ENCODE measurements at regions not wholly inside any gene's neighbourhood (a gene's known extent, or its start where the extent isn't known, plus 50 kb on each side); places are given as distances from the start of the nearest gene placed in this dataset.

DNA sequence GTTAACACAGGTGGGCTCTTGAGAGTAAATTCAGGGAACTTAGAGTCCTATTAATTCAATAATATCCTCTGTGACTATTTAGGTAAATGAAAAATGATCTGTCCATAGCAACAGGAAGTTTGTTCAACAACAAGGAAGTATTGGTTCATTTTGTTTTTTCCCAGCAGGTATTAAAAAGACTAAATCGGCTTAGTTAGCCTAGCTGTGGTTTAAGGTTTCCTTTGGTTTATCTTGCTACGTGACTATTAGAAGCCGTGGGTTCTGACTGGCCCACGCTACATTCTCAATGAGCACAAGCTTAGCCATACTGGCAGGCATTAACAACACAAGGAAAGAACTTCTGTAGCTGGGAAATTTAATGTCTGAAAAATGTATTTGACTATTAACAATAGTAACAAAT is 168.8 kb upstream of the HS3ST1 start:
- no peak for TF ChIP-seq CTCF (IDR thresholded peaks at IDR 0.05; ENCODE audit: low read depth, low read length)
- no peak for DNase-seq (ENCODE audit: extremely low read depth, low read depth)

GRCh38 chr4:11596989-11597388 is 168.3 kb upstream of the HS3ST1 start:
- DNase-seq (ENCODE audit: extremely low read depth, low read depth) = no peak
- no peak for TF ChIP-seq CTCF (IDR thresholded peaks at IDR 0.05; ENCODE audit: low read depth, low read length)

DNA sequence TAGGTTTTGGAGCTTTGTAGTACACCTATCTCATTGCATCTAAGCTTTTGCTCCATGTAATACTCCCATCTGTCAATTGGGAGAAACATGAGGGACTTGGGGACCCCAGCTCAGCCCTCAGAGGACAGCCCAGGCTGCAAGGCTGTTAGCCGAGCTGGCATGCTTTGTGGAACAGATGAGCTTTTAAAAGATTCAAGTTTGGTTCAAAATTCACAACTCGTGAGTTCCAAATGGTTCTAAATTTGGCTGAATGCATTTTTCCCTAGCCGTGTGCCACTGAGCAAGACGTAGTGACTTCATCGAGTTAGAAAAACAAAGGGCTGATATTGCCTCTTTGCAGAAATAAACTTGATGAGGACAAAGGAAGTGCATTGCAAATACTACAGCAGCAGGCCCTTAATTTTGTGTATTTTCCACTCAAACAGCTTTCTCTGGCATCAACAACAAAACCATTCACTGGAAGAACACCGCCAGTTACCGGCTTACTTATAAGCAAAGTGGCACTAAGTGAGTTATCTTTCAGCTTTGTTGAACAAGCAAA is 165.0 kb upstream of the HS3ST1 start:
- no peak for TF ChIP-seq CTCF (IDR thresholded peaks at IDR 0.05; ENCODE audit: low read depth, low read length)
- DNase-seq (ENCODE audit: extremely low read depth, low read depth) = no peak

- TF ChIP-seq CTCF (IDR thresholded peaks at IDR 0.05; ENCODE audit: low read depth, low read length) = no peak
- no peak for DNase-seq (ENCODE audit: extremely low read depth, low read depth)
Observed at GRCh38 chr4:11592276-11592675, 163.6 kb upstream of the HS3ST1 start.

DNA sequence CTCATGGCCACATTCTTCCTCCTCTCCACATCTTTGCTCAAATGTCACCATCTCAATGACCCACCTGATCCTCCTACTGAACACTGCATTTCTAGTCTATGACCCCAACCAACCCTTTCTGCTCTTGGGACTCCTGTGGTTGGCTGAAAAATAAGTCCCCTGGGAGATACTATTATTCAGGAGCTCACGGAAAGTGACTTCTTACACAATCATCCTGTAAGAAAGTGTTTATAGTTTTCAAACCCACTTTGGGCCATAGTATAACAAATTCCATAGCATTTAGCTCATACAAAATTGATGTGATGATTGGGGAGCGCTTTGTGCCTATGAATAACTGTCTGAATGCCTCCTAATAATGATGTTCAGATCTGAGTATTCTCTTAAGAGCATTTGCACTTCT is 161.4 kb upstream of the HS3ST1 start:
- no peak for TF ChIP-seq CTCF (IDR thresholded peaks at IDR 0.05; ENCODE audit: low read depth, low read length)

GRCh38 chr4:11589676-11590075 is 161.0 kb upstream of the HS3ST1 start:
- no peak for DNase-seq (ENCODE audit: extremely low read depth, low read depth)
- no peak for TF ChIP-seq CTCF (IDR thresholded peaks at IDR 0.05; ENCODE audit: low read depth, low read length)

More for the DNA sequence above, 161.4 kb upstream of the HS3ST1 start:
- no peak for DNase-seq (ENCODE audit: extremely low read depth, low read depth)

DNA sequence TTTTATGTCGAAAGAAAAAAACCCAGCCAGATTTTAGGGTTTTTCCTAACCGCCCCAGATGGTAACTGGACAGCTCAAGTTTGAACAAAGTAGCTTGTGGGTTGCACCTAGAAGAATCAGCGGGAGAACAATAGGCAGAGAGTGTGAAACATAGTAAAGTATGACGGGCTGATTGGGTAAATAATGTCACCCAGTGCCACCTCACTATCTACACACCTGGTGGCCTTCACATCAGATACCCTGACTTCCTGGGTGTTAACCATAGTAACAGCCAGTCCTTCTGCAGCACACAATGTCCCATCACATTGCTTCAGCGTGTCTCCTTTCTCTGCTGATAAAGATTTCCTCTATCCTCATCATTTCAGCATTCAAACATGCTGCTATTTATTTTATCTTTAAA is 159.1 kb upstream of the HS3ST1 start:
- no peak for DNase-seq (ENCODE audit: extremely low read depth, low read depth)
- TF ChIP-seq CTCF (IDR thresholded peaks at IDR 0.05; ENCODE audit: low read depth, low read length) = no peak
